Naive thymus-derived CD4-positive, alpha-beta T cell (primary cell): ENCODE measurements at regions not wholly inside any gene's neighbourhood (a gene's known extent, or its start where the extent isn't known, plus 50 kb on each side); places are given as distances from the start of the nearest gene placed in this dataset.
"Not testable (repeated sequence)": the region's sequence is repeated elsewhere in the genome, so short reads cannot be mapped to it uniquely, and the experiment has no call there.

Experiments
- ATAC-seq: fragments of 150-1000 bp; cut with Tn5 transposase; 2 replicates; pipeline ENCODE4 v1.10.0; 2021; ENCODE audit warnings: mild to moderate bottlenecking, moderate library complexity
- CTCF ChIA-PET: fragments of 350-600 bp; sonication (Branson Sonifier 250); formaldehyde crosslinking; loops from one replicate; lab custom pipeline; 2021; ENCODE audit warnings: antibody characterized with exemption; lab: Charles Lee
- POLR2A ChIA-PET: fragments of 350-600 bp; sonication (Branson Sonifier 250); formaldehyde crosslinking; loops from one replicate; lab custom pipeline; 2021; ENCODE audit warnings: antibody characterized with exemption, inconsistent platforms; lab: Charles Lee
- DNase-seq, 9 donors: peaks; one replicate each; pipeline versions ENCODE4 v3.0.0 to v3.0.0-alpha.2; 2020 to 2022; ENCODE audit warnings: mixed read lengths in 1 of 9
- H3K27ac ChIP-seq: one replicate; pipeline ENCODE4 v1.7.0; 2013; ENCODE audit warnings: mild to moderate bottlenecking, low read depth, low read length, moderate library complexity
- H3K27me3 ChIP-seq, 2 donors: one replicate each; pipeline ENCODE4 v1.7.0; 2013; ENCODE audit warnings: low read length in 2 of 2, mild to moderate bottlenecking in 2 of 2, moderate library complexity in 2 of 2; ENCODE audit not compliant: control insufficient read depth in 2 of 2, insufficient read depth in 2 of 2
- H3K36me3 ChIP-seq, 3 experiments: 1 replicate in 2 of 3; 2 replicates in 1 of 3; pipeline ENCODE4 v1.7.0; 2013; ENCODE audit warnings: low read length in 3 of 3, mild to moderate bottlenecking in 3 of 3, moderate library complexity in 1 of 3; ENCODE audit not compliant: insufficient read depth in 3 of 3, control insufficient read depth in 2 of 3
- H3K4me1 ChIP-seq, 2 donors: one replicate each; pipeline ENCODE4 v1.7.0; 2013; ENCODE audit warnings: low read length in 2 of 2, mild to moderate bottlenecking in 2 of 2, moderate library complexity in 1 of 2; ENCODE audit not compliant: control insufficient read depth in 2 of 2, insufficient read depth in 2 of 2
- H3K4me3 ChIP-seq: 2 replicates; pipeline ENCODE4 v1.7.0; 2013; ENCODE audit warnings: mild to moderate bottlenecking, low read length
- H3K9me3 ChIP-seq, 3 experiments: 1 replicate in 2 of 3; 2 replicates in 1 of 3; pipeline ENCODE4 v1.7.0; 2013; ENCODE audit warnings: low read length in 3 of 3; ENCODE audit not compliant: control insufficient read depth in 2 of 3
- H3K27ac Mint-ChIP-seq, 9 donors: one replicate each; pipeline ENCODE4 v1.8.0; 2020 to 2022; ENCODE audit warnings: mixed read lengths in 9 of 9, mild to moderate bottlenecking in 8 of 9, moderate library complexity in 5 of 9, inconsistent platforms in 2 of 9
- H3K27me3 Mint-ChIP-seq, 5 donors: one replicate each; pipeline ENCODE4 v1.8.0; 2021 to 2022; ENCODE audit warnings: mixed read lengths in 5 of 5, mild to moderate bottlenecking in 1 of 5
- H3K36me3 Mint-ChIP-seq, 5 donors: one replicate each; pipeline ENCODE4 v1.8.0; 2020 to 2022; ENCODE audit warnings: mixed read lengths in 5 of 5, mild to moderate bottlenecking in 3 of 5, inconsistent platforms in 1 of 5
- H3K4me1 Mint-ChIP-seq, 7 donors: one replicate each; pipeline ENCODE4 v1.8.0; 2020 to 2022; ENCODE audit warnings: mixed read lengths in 7 of 7, mild to moderate bottlenecking in 3 of 7, inconsistent platforms in 1 of 7
- H3K4me3 Mint-ChIP-seq, 10 donors: one replicate each; pipeline ENCODE4 v1.8.0; 2020 to 2022; ENCODE audit warnings: mild to moderate bottlenecking in 10 of 10, mixed read lengths in 10 of 10, moderate library complexity in 6 of 10, inconsistent platforms in 2 of 10
- H3K9me3 Mint-ChIP-seq, 11 donors: one replicate each; pipeline ENCODE4 v1.8.0; 2020 to 2022; ENCODE audit warnings: mixed read lengths in 11 of 11, mild to moderate bottlenecking in 4 of 11, inconsistent platforms in 1 of 11, moderate library complexity in 1 of 11
- intact Hi-C, 2 donors: fragments of 100-400 bp; cut with micrococcal nuclease; formaldehyde crosslinking; loops; one replicate each; pipeline ENCODE4 v1.15.1; 2023

- no peaks in the 10 kb centered on the region for H3K4me1 ChIP-seq
- H3K27me3 ChIP-seq = no peaks in the 10 kb centered on the region
- no peaks in the 10 kb centered on the region for H3K9me3 ChIP-seq
- H3K36me3 ChIP-seq = no peaks in the 10 kb centered on the region
- ATAC-seq = no peak
- intact Hi-C loops = no loop called here
- no peaks in the 10 kb centered on the region for H3K36me3 Mint-ChIP-seq
- no peak for DNase-seq
- no peaks in the 10 kb centered on the region for H3K27me3 Mint-ChIP-seq
- H3K4me3 ChIP-seq = no peak overlapping the region
- CTCF ChIA-PET = no interaction called here
- no peak overlapping the region for H3K27ac Mint-ChIP-seq
- no peaks in the 10 kb centered on the region for H3K4me1 Mint-ChIP-seq
- H3K4me3 Mint-ChIP-seq = no peak overlapping the region
- no peak overlapping the region for H3K27ac ChIP-seq
- peaks cover 0 to 2% (median 0%) of the 10 kb centered on the region in 11 donors for H3K9me3 Mint-ChIP-seq
- POLR2A ChIA-PET = no interaction called here
Measured at GRCh38 chr2:192539306-192539705, 344.6 kb upstream of the TMEFF2 start.

DNA sequence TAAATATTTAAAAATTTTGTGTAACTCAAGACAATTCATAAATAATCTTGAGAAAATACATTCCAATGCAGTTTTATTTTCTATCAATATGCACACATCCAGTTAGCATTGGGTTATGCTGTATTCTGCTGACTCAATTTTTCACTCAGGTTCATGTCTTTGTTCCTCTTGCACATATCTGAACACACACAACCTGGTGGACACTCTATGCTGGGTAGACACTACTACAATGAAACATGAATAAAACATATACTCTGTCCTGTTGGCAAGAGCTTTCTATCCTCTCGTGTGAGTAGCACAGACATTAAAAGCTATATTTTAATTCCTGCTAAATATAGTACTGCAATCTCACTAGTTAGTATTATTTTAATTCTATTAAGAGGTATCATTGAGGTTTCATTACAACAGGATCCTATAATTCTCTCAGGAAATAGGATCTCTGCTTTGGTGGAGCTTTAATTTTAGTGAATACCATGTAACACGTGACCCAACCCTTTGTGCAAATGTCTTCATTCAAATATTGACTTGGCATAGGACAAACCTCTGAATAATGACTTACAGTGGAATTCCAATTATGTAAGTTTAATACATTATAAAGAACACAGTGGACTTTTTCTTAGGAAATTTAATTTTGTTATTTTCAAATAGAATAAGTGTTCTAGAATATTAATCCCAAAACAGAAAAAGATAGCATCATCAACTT lies 342.3 kb upstream of the TMEFF2 start:
- no peak for ATAC-seq
- Histone ChIP-seq H3K36me3 (no peaks in the 10 kb centered on the region), H3K4me3 (no peak overlapping the region), H3K27me3 (no peaks in the 10 kb centered on the region), H3K4me1 (no peaks in the 10 kb centered on the region), H3K9me3 (no peaks in the 10 kb centered on the region), H3K27ac (no peak overlapping the region)
- DNase-seq = no peak
- POLR2A ChIA-PET = no interaction called here
- no peaks in the 10 kb centered on the region for H3K4me1 Mint-ChIP-seq
- CTCF ChIA-PET = no interaction called here
- H3K4me3 Mint-ChIP-seq = no peak overlapping the region
- H3K27me3 Mint-ChIP-seq = no peaks in the 10 kb centered on the region
- intact Hi-C loops = no loop called here
- no peak overlapping the region for H3K27ac Mint-ChIP-seq
- no peaks in the 10 kb centered on the region for H3K36me3 Mint-ChIP-seq
- peaks cover 0 to 6% (median 0%) of the 10 kb centered on the region in 11 donors for H3K9me3 Mint-ChIP-seq

DNA sequence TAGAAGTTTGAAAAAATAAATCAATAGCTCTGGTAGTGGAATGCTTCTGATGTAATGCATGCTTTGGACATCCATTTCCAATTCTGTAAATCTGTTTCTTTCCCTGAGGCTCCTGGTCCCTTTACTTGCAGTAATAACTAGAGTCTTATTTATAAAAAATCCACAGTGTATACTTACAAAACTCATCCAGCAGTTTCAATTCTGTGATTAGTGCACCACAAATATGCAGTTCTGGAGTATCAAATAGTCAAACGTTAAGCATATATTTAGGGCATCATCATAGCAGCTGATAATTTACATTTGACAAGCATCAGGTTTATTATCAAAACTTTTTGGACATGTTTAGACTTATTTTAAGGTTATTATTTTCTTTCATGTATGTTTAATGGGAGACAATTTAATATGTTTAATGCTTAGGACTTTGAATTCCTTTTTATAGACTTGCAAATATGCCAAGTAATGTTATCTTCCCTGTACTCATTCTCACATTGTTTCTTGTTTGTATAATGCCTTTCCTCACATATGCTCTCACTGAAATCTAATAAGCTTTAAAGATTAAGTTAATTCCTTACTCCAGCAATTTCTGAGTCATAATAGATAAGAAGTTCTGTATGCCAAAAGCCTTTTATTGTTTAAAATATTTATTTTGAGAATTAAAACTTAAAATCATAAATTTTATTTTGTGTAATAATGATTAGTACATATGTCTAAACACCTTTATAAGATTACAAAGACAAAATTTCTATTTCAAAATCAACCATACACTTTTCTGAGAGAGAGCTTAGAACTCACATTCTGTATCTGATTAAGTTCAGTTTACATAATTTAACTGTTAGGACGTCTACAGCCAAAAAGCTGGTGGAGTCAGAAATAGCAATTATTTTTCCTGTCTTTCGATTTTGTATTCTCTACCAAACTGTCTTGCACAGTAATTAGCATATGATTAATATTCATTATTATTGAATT lies 341.5 kb upstream of the TMEFF2 start:
- Mint-ChIP-seq H3K9me3 (peaks cover 0 to 6% (median 0%) of the 10 kb centered on the region in 11 donors), H3K27me3 (no peaks in the 10 kb centered on the region), H3K4me1 (no peaks in the 10 kb centered on the region), H3K27ac (no peak overlapping the region), H3K36me3 (no peaks in the 10 kb centered on the region), H3K4me3 (no peak overlapping the region)
- no peaks in the 10 kb centered on the region for H3K4me1 ChIP-seq
- no peak overlapping the region for H3K4me3 ChIP-seq
- no peak overlapping the region for H3K27ac ChIP-seq
- no peaks in the 10 kb centered on the region for H3K27me3 ChIP-seq
- POLR2A ChIA-PET = no interaction called here
- CTCF ChIA-PET = no interaction called here
- intact Hi-C loops = no loop called here
- H3K9me3 ChIP-seq = no peaks in the 10 kb centered on the region
- DNase-seq (no peak), ATAC-seq (no peak)
- H3K36me3 ChIP-seq = no peaks in the 10 kb centered on the region

- POLR2A ChIA-PET = no interaction called here
- Histone ChIP-seq H3K9me3 (no peaks in the 10 kb centered on the region), H3K27me3 (no peaks in the 10 kb centered on the region), H3K4me1 (no peaks in the 10 kb centered on the region), H3K4me3 (no peak overlapping the region), H3K36me3 (no peaks in the 10 kb centered on the region), H3K27ac (no peak overlapping the region)
- Mint-ChIP-seq H3K27ac (no peak overlapping the region), H3K4me3 (no peak overlapping the region), H3K36me3 (no peaks in the 10 kb centered on the region), H3K27me3 (no peaks in the 10 kb centered on the region), H3K4me1 (no peaks in the 10 kb centered on the region), H3K9me3 (peaks cover 0 to 11% (median 0%) of the 10 kb centered on the region in 11 donors)
- no peak for ATAC-seq
- CTCF ChIA-PET = no interaction called here
- no peak for DNase-seq
- intact Hi-C loops = no loop called here
Measured at GRCh38 chr2:192534072-192534471, 339.3 kb upstream of the TMEFF2 start.

DNA sequence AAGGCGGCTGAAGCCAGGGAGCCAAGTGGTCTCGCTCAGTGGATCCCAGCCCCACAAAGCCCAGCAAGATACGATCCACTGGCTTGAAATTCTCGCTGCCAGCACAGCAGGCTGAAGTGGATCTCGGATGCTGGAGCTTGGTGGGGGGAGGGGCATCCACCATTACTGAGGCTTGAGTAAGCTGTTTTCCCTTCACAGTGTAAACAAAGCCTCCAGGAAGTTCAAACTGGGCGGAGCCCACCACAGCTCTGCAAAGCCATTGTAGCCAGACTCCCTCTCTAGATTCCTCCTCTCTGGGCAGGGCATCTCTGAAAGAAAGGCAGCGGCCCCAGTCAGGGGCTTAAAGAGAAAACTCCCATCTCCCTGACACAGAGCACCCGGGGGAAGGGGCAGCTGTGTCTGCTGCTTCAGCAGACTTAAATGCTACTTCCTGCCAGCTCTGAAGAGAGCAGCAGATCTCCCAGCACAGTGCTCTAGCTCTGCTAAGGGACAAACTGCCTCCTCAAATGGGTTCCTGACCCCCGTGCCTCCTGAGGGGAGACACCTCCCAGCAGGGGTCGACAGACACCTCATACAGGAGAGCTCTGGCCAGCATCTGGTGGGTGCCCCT lies 330.0 kb upstream of the TMEFF2 start:
- H3K4me3 Mint-ChIP-seq, H3K27ac ChIP-seq, ATAC-seq, H3K27ac Mint-ChIP-seq, H3K36me3 Mint-ChIP-seq, intact Hi-C loops, H3K27me3 Mint-ChIP-seq, H3K9me3 ChIP-seq, H3K27me3 ChIP-seq, H3K36me3 ChIP-seq, H3K4me3 ChIP-seq, H3K4me1 ChIP-seq, DNase-seq, POLR2A ChIA-PET, H3K4me1 Mint-ChIP-seq: not testable (repeated sequence)
- H3K9me3 Mint-ChIP-seq = peaks cover 0 to 20% (median 10%) of the 10 kb centered on the region in 11 donors
- CTCF ChIA-PET = interaction anchor here (0.6 kb wide), 1 partner anchor 270 kb away, joined by 3 read pairs; no protein-coding TSS in a partner anchor

- intact Hi-C loops, H3K4me1 ChIP-seq, H3K27ac ChIP-seq, H3K4me3 Mint-ChIP-seq, H3K4me1 Mint-ChIP-seq, H3K36me3 Mint-ChIP-seq, POLR2A ChIA-PET, DNase-seq, H3K27me3 ChIP-seq, H3K27me3 Mint-ChIP-seq, ATAC-seq, H3K27ac Mint-ChIP-seq, H3K9me3 ChIP-seq, H3K4me3 ChIP-seq, H3K36me3 ChIP-seq: not testable (repeated sequence)
- H3K9me3 Mint-ChIP-seq = peaks cover 0 to 20% (median 10%) of the 10 kb centered on the region in 11 donors
- CTCF ChIA-PET = interaction anchor here (0.6 kb wide), 1 partner anchor 269 kb away, joined by 3 read pairs; no protein-coding TSS in a partner anchor
Measured at GRCh38 chr2:192524214-192524613, 329.5 kb upstream of the TMEFF2 start.
